Kidney epithelial cell (primary cell): ENCODE measurements at regions not wholly inside any gene's neighbourhood (a gene's known extent, or its start where the extent isn't known, plus 50 kb on each side); places are given as distances from the start of the nearest gene placed in this dataset.

ENCODE experiments used
- DNase-seq: peaks from one replicate; pipeline ENCODE4 v3.0.0-alpha.2; 2010; ENCODE audit warnings: low read depth
- H3K27me3 ChIP-seq: 2 replicates; pipeline ENCODE4 v1.6.0; 2011; ENCODE audit warnings: low read length; ENCODE audit not compliant: control insufficient read depth, insufficient read depth
- H3K36me3 ChIP-seq: 2 replicates; pipeline ENCODE4 v1.5.1; 2011; ENCODE audit warnings: low read length; ENCODE audit not compliant: control insufficient read depth, insufficient read depth
- H3K4me3 ChIP-seq: 2 replicates; pipeline ENCODE4 v1.5.1; 2011; ENCODE audit warnings: low read depth, mild to moderate bottlenecking, control low read depth, low read length
- CTCF ChIP-seq: IDR thresholded peaks from 2 replicates; pipeline ENCODE4 v1.5.1; 2011; ENCODE audit warnings: mild to moderate bottlenecking, moderate library complexity, low read length, control low read depth, inconsistent platforms; ENCODE audit not compliant: insufficient read depth, poor library complexity, severe bottlenecking

- no peak overlapping the region for H3K4me3 ChIP-seq
- no peak for TF ChIP-seq CTCF
- H3K27me3 ChIP-seq: no peaks in the 10 kb centered on the region
- no peaks in the 10 kb centered on the region for H3K36me3 ChIP-seq
- DNase-seq: no peak
Observed at GRCh38 chr13:55361141-55361540, 1779.6 kb upstream of the PRR20A start.

- H3K4me3 ChIP-seq: no peak overlapping the region
- H3K27me3 ChIP-seq: no peaks in the 10 kb centered on the region
- no peaks in the 10 kb centered on the region for H3K36me3 ChIP-seq
- DNase-seq: no peak
- TF ChIP-seq CTCF: no peak
Observed at GRCh38 chr13:55366676-55367075, 1774.0 kb upstream of the PRR20A start.

GRCh38 chr13:55394470-55394869 lies 1746.2 kb upstream of the PRR20A start:
- Histone ChIP-seq H3K36me3 (no peaks in the 10 kb centered on the region), H3K4me3 (no peak overlapping the region), H3K27me3 (no peaks in the 10 kb centered on the region)
- no peak for DNase-seq
- TF ChIP-seq CTCF: no peak

GRCh38 chr13:55402870-55403269 lies 1737.8 kb upstream of the PRR20A start:
- no peak overlapping the region for H3K4me3 ChIP-seq
- TF ChIP-seq CTCF: no peak
- DNase-seq: no peak
- no peaks in the 10 kb centered on the region for H3K27me3 ChIP-seq
- no peaks in the 10 kb centered on the region for H3K36me3 ChIP-seq

GRCh38 chr13:55403887-55404487 lies 1736.7 kb upstream of the PRR20A start:
- Histone ChIP-seq H3K4me3 (no peak overlapping the region), H3K27me3 (no peaks in the 10 kb centered on the region), H3K36me3 (no peaks in the 10 kb centered on the region)
- DNase-seq: no peak
- no peak for TF ChIP-seq CTCF

- no peak for TF ChIP-seq CTCF
- DNase-seq: no peak
- Histone ChIP-seq H3K27me3 (no peaks in the 10 kb centered on the region), H3K4me3 (no peak overlapping the region), H3K36me3 (no peaks in the 10 kb centered on the region)
Observed at GRCh38 chr13:55410398-55411330, 1730.1 kb upstream of the PRR20A start.
